ENCODE measurements at regions not wholly inside any gene's neighbourhood (a gene's known extent, or its start where the extent isn't known, plus 50 kb on each side); places are given as distances from the start of the nearest gene placed in this dataset.
"Not testable (repeated sequence)": the region's sequence is repeated elsewhere in the genome, so short reads cannot be mapped to it uniquely, and the experiment has no call there.

GRCh38 chrX:74179990-74180389 lies 124.0 kb upstream of the ZCCHC13 start:
- DNase-seq (ENCODE audit: low read depth): no peak

DNA sequence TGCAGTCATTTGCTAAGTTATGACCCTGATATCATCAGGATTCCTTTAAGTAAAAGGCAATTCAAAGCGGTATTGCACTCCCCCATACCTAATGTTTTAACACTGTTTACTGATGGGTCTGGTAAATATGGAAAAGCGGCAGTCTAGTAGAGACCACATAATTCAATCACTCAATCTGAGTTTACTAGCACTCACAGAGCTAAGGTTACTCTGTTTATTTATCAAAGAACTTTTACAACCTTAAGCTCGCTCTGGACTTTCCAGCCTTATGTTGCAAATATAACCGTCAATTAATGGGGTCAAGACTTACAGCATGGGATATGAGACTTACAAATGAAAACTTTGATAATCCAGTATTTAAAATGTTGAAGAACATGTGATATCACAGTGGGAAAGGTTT lies 124.5 kb upstream of the ZCCHC13 start:
- DNase-seq (ENCODE audit: low read depth): no peak

DNA sequence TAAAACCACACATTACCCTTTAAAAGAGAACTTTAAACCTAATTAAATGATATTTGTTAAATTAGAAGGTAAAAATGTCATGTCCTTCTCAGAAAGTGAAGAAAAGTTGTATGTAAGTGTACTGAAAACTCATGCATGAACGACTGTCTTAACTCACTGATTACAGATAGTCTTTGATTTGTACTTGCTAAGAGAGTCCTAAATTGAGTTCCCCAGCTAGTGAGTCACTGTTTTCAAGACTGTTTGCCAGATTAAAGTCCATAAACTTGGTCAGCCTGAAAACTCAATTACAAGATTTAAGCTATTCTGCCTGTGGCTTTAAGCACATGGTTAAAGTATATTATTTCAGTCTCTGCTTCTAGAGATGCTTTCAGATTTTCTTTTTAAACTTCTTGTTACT lies 124.9 kb upstream of the ZCCHC13 start:
- peak; percentile 15 for DNase-seq (ENCODE audit: low read depth)

DNA sequence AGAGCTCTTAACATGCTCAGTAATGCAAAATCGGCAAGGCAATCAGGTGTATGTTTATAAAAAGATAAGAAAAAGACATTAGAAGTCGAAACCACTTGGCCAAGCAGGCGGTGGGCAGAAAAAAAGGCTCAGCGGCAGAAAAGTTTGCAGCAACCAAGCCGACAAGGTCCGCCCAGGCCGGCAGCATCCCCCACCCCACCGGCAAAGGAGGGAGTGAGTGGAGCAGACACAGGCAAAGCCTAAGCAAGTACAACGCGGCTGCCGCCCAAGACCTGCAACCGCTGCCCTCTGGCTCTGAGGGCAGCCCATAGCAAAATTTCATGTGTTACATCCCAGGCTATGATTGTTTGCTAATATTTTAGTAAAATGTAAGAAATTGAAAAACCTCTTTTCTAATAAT lies 125.4 kb upstream of the ZCCHC13 start:
- DNase-seq (ENCODE audit: low read depth): no peak

DNA sequence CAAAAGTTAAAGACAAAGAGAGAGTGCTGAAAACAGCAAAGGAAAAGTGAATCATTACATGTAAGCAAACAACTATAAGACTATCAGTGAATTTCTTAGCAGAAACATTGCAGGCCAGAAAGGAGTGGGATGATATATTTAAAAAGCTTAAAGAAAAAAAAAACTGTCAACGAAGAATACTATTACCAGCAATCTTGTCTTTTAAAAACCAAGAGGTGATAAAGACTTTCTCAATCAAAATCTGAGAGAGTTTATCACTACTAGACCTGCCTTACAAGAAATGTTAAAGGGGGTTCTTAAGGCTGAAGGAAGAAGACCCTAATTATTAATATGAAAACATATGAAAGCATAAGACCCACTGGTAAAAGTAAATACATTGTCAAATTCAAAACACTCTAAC lies 132.5 kb upstream of the ZCCHC13 start:
- no peak for DNase-seq (ENCODE audit: low read depth)

GRCh38 chrX:74162199-74162598 lies 141.8 kb upstream of the ZCCHC13 start:
- no peak for DNase-seq (ENCODE audit: low read depth)

GRCh38 chrX:74160816-74161215 lies 143.2 kb upstream of the ZCCHC13 start:
- DNase-seq (ENCODE audit: low read depth): no peak

- DNase-seq (ENCODE audit: low read depth): no peak
Measured at GRCh38 chrX:74160358-74160757, 143.6 kb upstream of the ZCCHC13 start.

DNA sequence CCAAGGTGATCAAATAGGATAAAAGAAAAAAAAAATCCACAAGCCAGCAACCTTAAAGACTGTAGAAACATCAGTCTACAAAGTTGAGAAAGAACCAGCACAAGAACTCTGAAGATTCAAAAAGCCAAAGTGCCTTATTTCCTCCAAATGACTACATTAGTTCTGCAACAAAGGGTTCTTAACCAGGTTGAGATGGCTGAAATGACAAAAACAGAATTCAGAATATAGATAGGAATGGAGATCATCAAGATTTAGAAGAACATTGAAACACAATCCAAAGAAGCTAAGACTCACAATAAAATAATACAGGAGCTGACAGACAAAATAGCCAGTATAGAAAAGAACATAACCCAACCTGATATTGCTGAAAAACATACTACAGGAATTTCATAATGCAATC lies 156.5 kb upstream of the ZCCHC13 start:
- no peak for DNase-seq (ENCODE audit: low read depth)

DNA sequence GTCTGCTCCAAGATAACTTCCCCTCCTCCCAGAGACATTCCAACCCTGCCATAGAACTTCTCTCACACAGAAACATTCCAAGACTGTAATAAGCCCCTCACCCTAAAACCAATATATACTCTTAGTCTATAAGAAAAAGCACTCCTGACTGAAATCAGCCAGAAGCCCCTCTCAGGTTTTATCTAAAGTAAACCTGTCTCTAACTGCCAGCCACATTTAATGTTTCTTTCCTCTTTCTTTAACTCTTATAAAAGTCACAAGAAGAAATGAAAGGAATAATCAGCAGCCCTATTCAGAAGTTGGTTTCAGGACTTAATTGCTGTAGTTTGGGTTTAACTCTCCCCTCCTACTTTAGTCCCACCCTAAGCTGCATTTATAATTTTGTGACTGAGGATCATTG lies 165.0 kb upstream of the ZCCHC13 start:
- no peak for DNase-seq (ENCODE audit: low read depth)

DNA sequence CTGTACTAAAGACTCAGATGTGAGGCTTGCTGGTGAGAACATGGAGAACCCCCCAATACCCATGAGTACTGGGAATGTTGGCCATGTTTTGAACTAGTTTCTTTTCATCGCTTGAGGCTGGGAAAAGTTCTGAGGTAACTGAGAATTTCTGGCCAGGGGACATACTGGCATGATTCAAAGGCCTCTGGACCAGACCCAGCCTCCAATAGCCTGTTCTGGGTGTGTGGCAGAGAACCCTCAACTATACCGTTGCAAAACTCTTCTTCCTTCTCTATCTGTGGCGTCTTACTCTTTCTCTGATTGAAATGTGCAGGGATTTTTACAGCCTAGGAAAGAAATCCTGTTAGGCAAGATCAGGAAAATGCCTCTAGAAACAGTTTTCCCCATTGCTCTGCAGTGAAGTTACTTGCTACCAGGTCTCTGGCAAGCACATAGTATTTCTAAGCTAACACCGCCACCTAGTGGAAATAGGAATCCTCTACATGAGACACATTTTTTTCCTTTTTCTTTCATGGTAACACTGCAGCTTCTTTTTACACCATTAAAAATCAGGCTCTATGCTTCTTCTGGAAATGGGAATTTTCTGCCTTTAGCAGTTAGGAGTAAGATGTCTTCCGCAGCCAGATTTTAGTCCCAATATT lies 170.7 kb upstream of the ZCCHC13 start:
- peak; percentile 9 for DNase-seq (ENCODE audit: low read depth)

- no peak for DNase-seq (ENCODE audit: low read depth)
Measured at GRCh38 chrX:74132280-74132679, 171.7 kb upstream of the ZCCHC13 start.

DNA sequence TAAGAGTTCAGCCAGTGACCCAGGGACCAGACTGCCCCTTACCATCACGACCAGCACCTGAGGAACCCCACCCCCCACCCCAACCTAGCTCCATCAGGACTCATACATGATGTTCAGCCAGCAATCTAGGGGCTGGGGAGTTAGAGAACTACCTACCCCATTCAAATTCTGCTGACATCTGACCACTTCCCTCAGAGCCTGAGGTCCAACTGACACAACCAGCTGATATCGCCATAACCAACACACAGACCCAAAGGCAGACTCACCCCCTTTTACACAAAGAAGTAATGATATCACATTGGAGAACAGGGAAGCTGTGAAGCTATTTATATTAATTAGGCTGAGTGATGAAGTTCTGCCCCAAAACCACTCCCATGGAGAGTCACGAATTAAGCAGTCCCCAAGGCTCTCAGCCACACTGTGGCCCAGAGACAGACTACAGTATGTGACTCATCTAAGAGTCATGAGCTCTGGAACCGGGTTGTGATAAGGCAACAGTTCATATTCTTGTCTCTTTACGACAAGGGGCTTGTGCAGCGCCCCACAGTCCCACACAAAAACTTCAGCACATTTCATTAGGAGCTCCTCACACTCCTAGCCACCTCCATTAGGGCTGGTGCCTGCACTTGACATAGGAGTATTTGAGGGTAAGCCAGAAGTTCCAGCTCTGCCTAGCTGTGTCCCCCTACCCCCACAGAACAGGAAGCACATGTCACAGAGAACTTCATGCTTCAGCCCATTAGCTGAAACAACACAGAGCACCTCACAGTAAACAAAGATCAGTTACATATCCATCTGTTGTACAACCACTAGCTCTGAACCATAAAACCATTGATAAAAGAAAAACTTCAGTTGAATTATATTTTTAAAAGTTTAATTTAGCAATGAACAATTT lies 184.7 kb upstream of the ZCCHC13 start:
- no peak for DNase-seq (ENCODE audit: low read depth)

- DNase-seq (ENCODE audit: low read depth): no peak
Measured at GRCh38 chrX:74117962-74118902, 185.7 kb upstream of the ZCCHC13 start.

GRCh38 chrX:74111245-74111644 lies 192.7 kb upstream of the ZCCHC13 start:
- no peak for DNase-seq (ENCODE audit: low read depth)

DNA sequence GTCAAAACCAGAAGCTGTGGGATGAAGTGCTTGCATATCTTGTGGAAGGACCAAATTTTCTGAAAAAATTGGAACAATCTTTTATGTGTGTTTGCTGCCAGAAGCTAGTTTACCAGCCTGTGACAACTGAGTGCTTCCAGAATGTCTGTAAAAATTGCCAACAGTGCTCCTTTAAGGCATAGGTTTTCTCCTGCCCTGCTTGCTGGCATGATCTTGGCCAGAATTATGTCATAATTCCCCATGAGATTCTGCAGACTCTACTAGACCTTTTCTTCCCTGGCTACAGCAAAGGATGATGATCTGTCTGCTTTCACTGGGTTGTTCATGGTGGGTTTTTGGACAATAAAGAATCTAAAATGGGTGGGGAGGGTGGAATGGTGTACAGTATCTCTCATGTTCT lies 196.3 kb upstream of the ZCCHC13 start:
- DNase-seq (ENCODE audit: low read depth): no peak

GRCh38 chrX:74104356-74105015 lies 199.5 kb upstream of the ZCCHC13 start:
- no peak for DNase-seq (ENCODE audit: low read depth)

GRCh38 chrX:74098407-74098806 lies 205.6 kb upstream of the ZCCHC13 start:
- not testable (repeated sequence) for DNase-seq (ENCODE audit: low read depth)

- DNase-seq (ENCODE audit: low read depth): no peak
Measured at GRCh38 chrX:74090049-74090448, 213.9 kb upstream of the ZCCHC13 start.

GRCh38 chrX:74085642-74086236 lies 218.2 kb upstream of the ZCCHC13 start:
- no peak for DNase-seq (ENCODE audit: low read depth)

DNA sequence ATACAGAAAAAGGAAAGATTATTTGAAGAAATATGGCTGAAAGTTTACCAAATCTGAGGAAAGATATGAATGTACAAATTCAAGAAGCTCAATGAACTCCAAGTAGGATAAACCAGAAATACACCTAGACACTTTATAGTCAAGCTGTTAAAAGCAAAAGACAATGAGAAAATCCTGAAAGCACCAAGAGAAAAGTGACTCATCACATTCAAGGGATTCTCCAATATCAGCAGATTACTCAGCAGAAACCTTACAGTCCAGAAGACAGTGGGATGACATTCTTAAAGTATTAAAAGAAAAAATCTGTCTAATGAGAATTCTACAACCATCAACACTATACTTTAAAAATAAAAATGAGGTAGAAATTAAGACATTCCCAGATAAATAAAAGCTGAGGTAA lies 223.8 kb upstream of the ZCCHC13 start:
- DNase-seq (ENCODE audit: low read depth): no peak
